GM10248 (cell line): ENCODE measurements at regions not wholly inside any gene's neighbourhood (a gene's known extent, or its start where the extent isn't known, plus 50 kb on each side); places are given as distances from the start of the nearest gene placed in this dataset.
"Not testable (repeated sequence)": the region's sequence is repeated elsewhere in the genome, so short reads cannot be mapped to it uniquely, and the experiment has no call there.

Experiments
- CTCF ChIA-PET: fragments of 300-600 bp; sonication (Branson Sonifier 250); formaldehyde crosslinking; extraction: SDS; loops from one replicate; lab custom pipeline; 2021; ENCODE audit warnings: antibody characterized with exemption; lab: Yijun Ruan, JAX
- POLR2A ChIA-PET: fragments of 350-650 bp; sonication (Branson Sonifier 250); formaldehyde crosslinking; extraction: SDS; loops from one replicate; lab custom pipeline; 2020; ENCODE audit warnings: antibody characterized with exemption; lab: Yijun Ruan, JAX
- DNase-seq: peaks from one replicate; pipeline ENCODE4 v3.0.0; 2012; ENCODE audit errors: extremely low spot score
- TF ChIP-seq, protein P1 (sequence below): IDR thresholded peaks from 2 replicates; pipeline ENCODE4 v1.5.1; 2012; ENCODE audit warnings: mild to moderate bottlenecking, low read depth; ENCODE audit errors: extremely low read depth, missing control alignments, control extremely low read depth

- POLR2A ChIA-PET, result no interaction called here
- TF ChIP-seq, protein P1, sequence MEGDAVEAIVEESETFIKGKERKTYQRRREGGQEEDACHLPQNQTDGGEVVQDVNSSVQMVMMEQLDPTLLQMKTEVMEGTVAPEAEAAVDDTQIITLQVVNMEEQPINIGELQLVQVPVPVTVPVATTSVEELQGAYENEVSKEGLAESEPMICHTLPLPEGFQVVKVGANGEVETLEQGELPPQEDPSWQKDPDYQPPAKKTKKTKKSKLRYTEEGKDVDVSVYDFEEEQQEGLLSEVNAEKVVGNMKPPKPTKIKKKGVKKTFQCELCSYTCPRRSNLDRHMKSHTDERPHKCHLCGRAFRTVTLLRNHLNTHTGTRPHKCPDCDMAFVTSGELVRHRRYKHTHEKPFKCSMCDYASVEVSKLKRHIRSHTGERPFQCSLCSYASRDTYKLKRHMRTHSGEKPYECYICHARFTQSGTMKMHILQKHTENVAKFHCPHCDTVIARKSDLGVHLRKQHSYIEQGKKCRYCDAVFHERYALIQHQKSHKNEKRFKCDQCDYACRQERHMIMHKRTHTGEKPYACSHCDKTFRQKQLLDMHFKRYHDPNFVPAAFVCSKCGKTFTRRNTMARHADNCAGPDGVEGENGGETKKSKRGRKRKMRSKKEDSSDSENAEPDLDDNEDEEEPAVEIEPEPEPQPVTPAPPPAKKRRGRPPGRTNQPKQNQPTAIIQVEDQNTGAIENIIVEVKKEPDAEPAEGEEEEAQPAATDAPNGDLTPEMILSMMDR, result no peak
- CTCF ChIA-PET, result no interaction called here
- DNase-seq, result no peak
These were observed 357.6 kb downstream of the SFMBT2 start for GRCh38 chr10:7053195-7053594.

DNA sequence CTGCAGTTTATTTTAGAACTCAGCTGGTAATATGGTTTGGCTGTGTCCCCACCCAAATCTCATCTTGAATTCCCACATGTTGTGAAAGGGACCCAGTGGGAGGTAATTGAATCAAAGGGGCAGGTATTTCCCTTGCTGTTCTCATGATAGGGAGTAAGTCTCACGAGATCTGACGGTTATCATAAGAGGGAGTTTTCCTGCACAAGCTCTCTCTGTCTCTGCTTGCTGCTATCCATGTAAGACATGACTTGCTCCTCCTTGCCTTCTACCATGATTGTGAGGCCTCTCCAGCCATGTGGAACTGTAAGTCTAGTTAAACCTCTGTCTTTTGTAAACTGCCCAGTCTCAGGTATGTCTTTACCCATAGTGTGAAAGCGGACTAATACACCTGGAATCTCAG, 360.8 kb downstream of the SFMBT2 start:
- DNase-seq, POLR2A ChIA-PET, CTCF ChIA-PET: not testable (repeated sequence)

- TF ChIP-seq, protein P1, result no peak
- ChIA-PET CTCF (no interaction called here), POLR2A (no interaction called here)
- DNase-seq, result no peak
These were observed 362.8 kb downstream of the SFMBT2 start for GRCh38 chr10:7048061-7048460.

GRCh38 chr10:7046615-7047014, 364.2 kb downstream of the SFMBT2 start:
- no peak for DNase-seq
- ChIA-PET POLR2A (no interaction called here), CTCF (interaction anchor here (1.1 kb wide), 1 partner anchor 8 kb away, joined by 4 read pairs; no protein-coding TSS in a partner anchor)
- TF ChIP-seq, protein P1, result no peak

- ChIA-PET POLR2A (no interaction called here), CTCF (interaction anchor here (1.1 kb wide), 1 partner anchor 9 kb away, joined by 4 read pairs; no protein-coding TSS in a partner anchor)
- DNase-seq, result no peak
- TF ChIP-seq, protein P1, result no peak
These were observed 364.8 kb downstream of the SFMBT2 start for GRCh38 chr10:7045891-7046599.

- no peak for DNase-seq
- ChIA-PET CTCF (interaction anchor here (1.3 to 1.4 kb wide), 2 partner anchors 11 to 124 kb away, joined by 3 to 4 read pairs; no protein-coding TSS in a partner anchor), POLR2A (no interaction called here)
- TF ChIP-seq, protein P1, result no peak
These were observed 367.7 kb downstream of the SFMBT2 start for GRCh38 chr10:7043055-7043653.
